DMS53 treated with DMSO at 0.1 percent for 48 hours (cell line): ENCODE measurements at regions not wholly inside any gene's neighbourhood (a gene's known extent, or its start where the extent isn't known, plus 50 kb on each side); places are given as distances from the start of the nearest gene placed in this dataset.

Experiments
- DNase-seq: peaks from one replicate; lab custom pipeline; 2025; ENCODE audit not compliant: unreplicated experiment; lab: John Stamatoyannopoulos, UW

GRCh38 chr1:55700359-55701130, 485.4 kb upstream of the USP24 start:
- DNase-seq = peak; percentile 77

- peak; percentile 93 for DNase-seq
Measured at GRCh38 chr1:55699228-55699627, 484.1 kb upstream of the USP24 start.

- no peak for DNase-seq
Measured at GRCh38 chr1:55697997-55698535, 482.9 kb upstream of the USP24 start.

DNA sequence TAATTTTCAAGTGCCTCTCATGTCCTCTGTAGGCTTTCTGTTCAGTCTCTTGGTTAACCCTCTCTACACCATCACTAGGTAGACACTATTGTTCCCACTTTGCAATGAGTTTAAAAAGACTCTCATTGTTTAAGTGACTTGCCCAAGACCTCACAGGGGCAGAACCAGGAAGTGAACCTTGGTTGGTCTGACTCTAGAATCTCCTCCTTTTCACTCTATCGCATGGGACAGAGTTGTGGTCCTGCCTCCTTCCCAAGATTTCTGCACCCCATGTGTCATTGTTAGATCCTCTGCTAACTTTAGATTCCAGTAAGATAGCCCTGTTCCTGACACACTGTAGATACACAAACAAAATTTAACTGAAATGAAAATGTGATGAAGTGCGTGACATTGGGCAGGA, 481.7 kb upstream of the USP24 start:
- DNase-seq = no peak

DNA sequence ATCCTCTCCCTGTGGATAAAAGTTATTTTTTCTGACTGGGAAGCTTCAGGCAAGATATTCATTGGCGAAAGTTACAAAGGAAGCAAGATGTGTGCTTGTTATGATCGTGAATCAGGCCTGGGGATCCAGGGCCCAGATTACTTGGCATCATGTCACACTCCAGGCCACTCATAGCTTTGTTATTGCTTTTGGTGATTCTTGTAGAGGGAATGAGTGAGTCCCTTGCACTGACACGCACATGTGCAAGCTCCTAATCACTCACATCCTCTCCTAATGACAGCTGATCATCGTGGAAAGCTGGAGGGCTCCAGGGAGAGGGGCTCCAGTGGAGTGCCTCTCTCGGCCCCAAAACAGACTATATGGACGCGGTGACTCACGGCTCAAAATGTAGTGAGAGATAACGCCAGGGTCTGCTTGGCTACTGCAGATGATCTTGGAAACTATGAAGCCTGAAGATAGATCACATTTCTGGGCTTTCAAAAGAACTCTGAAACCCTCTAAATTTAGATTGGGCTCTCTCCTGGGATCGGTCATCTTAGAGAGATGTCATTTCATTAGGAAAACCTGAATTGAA, 481.1 kb upstream of the USP24 start:
- DNase-seq = no peak

DNA sequence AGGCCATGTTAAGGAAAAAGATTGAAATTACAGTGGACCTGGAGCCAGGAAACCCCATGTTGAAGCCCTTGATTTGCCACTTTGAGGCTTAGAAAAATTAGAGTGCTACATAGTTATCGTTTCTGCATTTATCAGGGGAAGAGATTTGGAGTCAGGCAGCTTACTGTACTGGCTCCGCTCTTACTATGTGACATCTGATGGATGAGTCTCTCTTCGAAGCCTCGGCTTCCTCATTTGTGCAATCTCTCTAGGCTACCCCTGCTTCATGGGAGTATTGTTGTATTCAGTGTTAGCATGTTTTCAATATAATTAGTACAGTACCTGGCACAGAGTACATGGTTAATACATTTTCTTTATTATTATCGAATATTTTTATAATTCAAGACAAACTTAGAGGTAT, 480.4 kb upstream of the USP24 start:
- DNase-seq = no peak

DNA sequence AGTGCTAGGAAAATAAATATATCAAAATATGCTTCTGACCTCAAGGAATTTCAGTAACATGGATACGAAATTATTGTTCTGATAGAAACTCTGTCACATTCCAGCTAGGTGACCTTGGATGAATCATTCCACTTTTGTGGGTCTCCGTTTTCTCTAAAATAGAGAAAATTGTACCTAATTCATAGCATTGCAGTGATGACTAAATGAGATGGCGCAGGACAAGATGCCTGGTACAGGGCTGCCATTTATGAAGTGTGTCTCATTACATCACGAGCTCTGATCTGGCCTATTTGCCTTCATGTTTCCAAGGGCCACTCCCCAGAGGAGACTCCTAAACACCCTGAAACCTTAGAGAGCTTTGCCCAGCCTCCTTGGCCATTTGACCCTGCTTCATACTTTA, 480.0 kb upstream of the USP24 start:
- no peak for DNase-seq

DNA sequence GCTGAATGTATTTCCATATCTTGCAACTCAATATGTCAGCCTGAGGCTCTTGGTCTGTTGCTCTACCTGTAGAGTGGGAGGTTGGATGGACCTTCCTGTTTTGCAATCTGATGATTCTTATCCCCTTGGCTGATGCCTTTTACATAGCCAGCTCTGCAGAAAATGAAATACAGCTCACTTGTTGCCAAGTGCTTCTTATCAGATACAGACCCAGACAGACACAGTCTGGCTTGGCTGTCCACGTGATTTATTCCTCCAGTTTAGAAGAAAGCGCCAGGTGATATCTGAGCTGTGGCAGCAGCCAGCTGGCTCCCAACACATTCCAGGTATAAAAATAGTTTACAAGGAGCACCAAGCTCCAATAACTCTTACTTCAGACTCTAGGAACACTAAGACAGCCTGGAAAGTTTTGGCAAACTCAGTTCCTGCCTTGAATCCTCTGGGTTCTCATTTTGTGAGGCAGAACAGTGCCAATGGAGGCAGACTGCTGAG, 479.2 kb upstream of the USP24 start:
- no peak for DNase-seq

DNA sequence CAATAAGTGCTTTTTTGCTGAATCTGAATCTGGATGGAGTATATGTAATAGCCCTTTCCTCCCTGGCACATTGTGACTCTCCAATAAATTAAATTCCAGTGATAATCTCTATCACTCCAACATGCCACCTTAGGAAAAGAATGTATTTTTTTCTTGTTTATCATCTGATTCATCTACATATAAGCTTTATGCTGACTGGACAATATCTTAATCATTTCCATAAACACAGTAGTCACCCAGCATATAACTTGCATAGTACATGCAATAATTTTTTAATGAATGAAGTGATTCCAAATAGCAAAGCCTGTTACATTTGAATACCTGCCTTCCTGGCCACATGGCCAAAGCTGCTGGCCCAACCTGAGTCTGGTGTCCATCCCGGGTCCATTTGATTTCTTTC, 477.6 kb upstream of the USP24 start:
- no peak for DNase-seq

DNA sequence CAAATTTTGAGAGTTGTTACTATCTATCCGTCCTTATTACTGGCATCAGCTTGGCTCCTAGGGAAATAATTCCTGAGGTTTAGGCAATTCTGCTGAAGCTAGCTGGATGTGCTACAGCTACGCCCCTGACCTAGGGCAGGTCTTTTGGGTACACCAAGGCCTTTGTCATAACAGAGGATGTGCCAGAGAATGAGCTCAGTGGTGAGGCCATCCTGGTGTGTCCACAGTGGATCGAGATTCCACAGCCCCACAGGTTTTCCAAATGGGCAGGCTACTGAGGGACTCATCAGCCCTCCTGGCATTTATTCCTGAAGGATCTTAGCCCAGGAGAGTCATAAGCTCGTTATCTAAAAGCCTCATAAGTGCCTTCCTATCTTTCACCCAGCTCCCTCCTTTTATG, 475.2 kb upstream of the USP24 start:
- no peak for DNase-seq

GRCh38 chr1:55689800-55690199, 474.6 kb upstream of the USP24 start:
- DNase-seq = no peak

DNA sequence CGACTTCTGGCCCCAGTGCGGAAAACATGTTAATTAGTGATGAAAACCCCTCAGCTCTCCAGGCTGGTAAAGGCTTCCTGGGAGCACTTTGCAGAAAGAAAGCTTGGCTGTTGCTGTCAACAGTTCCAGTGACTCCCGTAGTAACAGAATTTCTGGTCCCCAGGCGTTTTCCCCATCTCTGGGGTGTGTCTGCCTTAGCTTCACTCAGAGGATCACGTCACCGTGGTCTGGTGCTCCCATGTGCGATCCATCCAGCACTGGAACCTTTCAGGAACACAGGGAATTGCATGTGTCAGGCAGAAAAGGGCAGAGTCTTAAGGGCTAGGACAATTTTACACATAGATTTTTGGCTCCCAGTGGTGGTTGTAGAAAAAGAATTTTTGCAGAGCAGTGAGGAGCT, 470.4 kb upstream of the USP24 start:
- DNase-seq = no peak

DNA sequence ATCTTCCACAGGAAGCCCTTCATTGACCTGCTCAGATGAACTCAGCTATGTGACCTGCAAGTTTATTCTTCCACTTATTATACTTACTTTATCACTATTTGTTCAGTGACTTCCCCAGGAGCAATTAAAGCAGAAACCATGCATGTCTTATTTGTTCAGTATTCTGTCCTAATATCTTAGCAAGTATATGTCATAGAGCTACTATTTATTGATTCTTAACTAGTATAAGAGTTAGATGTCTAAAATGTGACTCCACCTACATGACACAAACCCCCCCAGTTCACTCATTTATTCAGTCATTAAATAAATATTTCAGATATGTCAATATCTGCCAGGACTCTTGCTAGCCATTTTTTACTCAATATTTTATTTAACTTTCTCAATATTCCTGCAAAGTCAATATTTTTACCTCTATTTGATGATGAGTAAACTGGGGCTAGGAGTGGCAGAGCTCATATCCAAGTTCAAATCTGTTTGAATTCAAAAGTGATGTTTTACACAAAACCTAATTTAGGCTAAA, 469.0 kb upstream of the USP24 start:
- peak; percentile 69 for DNase-seq

GRCh38 chr1:55682198-55682597, 467.0 kb upstream of the USP24 start:
- DNase-seq = peak; percentile 58

DNA sequence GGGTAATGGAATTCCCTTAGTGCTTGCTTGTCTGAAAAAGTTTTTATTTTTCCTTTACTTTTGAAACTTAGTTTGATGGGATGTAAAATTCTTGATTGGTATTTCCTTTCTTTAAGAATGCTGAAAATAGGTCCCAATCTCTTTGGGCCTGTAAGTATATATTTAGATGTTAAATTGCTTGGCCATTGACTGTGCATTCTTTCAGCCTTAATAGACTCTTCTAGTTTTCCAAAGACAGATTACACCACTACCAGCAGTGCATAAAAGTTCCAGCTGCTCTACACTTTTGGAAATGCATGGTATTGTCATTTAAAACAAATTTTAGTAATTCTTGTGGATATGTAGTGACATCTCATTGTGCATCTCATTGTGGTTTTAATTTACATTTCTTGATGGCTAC, 464.8 kb upstream of the USP24 start:
- no peak for DNase-seq

DNA sequence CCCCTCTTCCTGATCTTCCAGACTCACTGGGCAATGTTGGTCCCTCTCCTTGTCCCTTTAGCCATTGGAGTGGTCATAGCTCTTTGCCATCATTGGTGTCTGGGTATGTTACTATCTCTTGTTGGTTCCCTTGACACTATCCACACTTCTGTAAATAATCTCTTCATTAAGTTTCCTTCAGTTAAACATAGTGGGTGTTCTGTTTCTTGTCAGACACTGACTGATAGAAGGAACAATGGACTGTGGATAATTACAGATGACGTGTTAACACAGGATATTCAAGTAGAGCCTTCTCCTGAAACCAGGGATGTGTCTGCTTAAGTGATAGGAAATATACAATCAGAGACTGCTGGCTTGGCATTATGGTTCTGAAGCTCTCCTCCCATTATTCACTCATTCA, 458.3 kb upstream of the USP24 start:
- DNase-seq = no peak

- no peak for DNase-seq
Measured at GRCh38 chr1:55670331-55671082, 455.3 kb upstream of the USP24 start.

DNA sequence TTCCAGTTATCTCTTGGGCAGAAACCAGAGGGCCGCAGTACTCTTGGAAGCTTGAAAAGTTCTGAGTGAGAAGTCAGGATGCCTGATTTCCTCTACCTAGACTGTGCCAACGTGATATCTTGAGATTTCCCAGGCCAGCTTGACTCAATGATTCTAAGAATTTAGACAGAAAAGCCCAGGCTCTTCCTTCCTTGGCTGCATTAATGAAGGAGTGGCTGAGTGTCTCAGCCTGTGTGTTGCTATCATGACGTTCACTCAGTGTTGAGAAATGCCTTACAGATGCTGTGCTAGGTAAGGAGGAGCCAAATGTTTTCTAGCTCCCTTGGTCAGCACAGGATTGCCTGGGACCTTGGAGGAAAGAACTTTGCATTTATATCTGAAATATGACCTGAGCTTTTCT, 454.1 kb upstream of the USP24 start:
- no peak for DNase-seq

DNA sequence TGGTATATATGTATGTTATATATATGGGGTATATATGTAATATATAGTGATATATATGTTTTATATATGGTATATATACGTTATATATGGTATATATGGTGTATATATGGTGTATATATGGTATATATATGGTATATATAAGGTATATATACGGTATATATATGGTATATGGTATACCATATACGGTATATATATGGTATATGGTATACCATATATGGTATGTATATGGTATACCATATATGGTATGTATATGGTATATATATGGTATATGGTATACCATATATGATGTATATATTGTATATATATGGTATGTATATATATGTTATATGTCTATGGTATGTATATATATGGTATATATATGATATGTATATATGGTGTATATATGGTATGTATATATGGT, 447.7 kb upstream of the USP24 start:
- DNase-seq = no peak

DNA sequence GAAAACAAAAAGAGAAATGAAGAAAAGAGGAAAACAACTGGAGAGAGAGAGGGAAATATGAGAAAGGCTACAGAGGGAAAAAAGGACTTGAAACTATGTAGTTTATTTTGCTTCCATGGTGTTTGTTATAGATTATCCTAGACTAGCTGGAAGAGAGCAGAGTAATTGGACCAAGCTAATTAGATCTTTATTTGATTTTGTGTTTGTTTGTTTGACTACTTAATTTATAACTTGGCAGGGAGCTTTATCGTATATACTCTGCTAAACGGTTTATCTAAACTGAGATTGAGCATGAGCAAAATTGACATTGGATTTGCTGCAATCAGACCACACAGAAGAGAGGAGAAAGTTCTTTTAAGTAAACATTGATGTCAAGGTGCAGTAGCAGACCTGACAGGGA, 443.8 kb upstream of the USP24 start:
- no peak for DNase-seq

- no peak for DNase-seq
Measured at GRCh38 chr1:55654750-55655149, 439.6 kb upstream of the USP24 start.

DNA sequence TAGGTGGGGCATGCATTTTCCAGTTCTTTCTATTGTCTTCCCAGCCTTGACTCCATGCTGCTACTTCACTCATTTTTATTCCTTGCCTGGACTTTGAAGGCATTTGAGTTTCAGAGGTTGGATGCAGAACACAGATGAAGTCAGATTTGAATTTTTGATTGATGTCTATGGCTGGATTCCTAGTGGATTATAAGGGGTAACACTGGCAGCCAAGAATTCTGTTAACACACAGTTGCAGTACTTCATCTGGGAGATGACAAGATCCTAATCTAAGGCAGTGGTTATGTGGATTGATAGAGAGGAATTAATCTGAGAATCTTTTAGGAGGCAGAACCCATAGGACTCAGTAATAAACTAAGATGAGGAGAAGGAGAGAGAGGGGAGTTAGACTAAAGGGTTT, 439.0 kb upstream of the USP24 start:
- no peak for DNase-seq
